NCI-H82 treated with DMSO at 0.1 percent for 48 hours (cell line): ENCODE measurements at regions not wholly inside any gene's neighbourhood (a gene's known extent, or its start where the extent isn't known, plus 50 kb on each side); places are given as distances from the start of the nearest gene placed in this dataset.

ENCODE experiments used
- DNase-seq: peaks from one replicate; lab custom pipeline; 2025; ENCODE audit not compliant: unreplicated experiment; lab: John Stamatoyannopoulos, UW

DNA sequence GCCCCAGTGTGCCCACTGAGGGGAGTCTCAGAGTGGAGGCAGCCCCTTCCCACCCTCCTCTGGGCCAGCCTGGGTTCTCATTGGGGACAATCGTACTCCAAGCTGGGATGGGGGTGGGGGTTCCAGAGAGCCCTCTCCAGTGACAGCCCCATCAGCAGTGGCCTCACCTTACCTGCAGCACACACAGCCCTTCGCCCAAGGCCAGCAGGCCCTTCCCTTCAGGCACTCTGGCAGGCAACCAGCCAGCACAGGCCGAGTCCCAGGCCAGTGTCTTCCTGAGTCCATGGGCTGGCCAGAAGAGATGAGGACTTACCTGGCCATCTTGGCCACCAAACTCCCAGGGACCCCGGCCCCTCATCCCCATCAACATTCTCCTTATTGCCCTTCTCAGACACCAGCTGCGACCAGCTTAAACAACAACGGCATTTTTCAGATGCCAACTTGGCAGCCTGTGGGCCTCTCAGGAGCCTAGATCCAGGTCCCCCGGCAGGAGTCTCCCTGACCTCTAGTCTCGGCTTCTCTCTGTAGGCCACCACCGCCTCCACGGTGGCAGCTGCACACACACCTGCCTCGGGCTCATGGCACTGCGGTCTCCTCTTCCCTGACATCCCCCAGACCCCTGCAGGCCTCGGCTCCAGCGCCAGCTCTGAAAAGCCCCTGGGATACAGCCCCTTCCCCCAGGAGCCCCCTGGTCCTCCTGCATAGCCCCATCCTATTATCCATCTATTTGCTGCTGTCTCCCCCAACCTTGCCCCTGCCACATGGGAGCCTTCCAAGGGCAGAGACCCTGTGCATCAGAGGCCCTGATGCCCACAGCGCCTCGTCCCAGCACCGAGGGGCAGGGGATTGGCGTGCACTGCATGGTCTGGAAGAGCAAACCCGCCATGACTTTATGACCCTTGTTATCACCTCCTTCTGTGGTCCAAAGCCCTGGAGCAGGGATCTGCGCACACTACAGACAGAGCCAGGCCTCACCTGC lies 111.2 kb upstream of the FGF3 start:
- DNase-seq, result no peak

GRCh38 chr11:69931060-69931910 lies 112.1 kb upstream of the FGF3 start:
- DNase-seq, result no peak

DNA sequence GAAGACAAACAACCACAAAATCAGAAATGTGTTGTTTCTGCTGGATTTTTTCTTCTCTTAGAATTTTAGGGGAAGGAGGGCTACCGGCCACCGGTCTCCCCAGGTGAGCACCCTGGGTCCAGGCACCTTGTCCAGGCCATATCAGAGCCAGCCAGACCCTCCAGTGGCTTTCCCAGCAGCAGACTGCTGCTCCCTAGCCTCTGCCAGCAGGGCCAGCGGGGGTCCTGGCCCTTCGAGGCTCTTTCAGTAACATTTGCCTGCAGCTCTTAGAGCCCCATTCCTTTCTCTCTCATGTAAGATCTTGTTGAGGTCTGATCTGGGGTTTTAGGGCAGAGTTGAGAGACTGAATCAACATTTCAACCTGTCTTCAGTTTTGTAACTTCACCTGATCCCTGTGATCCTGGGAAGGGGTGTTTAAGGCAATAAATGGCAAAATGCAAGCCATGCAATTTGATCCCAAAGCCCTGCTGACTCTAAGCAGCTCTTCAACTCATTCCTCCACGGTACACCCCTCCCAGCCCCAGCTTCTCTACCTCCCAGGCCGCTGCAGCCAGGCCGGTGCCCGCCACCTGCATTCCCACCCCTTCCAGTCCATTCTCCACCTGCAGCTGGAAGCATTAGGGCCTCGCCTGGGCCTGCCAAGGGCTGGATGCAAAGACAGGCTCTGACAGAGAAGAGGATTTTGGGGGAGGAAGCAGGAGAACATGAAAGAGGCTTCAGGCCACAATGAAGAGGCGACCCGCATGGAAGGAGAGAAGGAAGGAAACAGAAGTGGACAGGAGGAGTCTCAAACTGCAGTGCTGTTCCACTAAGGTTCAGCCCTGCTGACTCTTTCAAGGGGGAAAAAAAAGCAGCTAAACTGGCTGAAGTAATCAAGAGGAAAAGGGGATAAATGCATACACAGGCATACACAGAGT lies 113.0 kb upstream of the FGF3 start:
- DNase-seq, result no peak

DNA sequence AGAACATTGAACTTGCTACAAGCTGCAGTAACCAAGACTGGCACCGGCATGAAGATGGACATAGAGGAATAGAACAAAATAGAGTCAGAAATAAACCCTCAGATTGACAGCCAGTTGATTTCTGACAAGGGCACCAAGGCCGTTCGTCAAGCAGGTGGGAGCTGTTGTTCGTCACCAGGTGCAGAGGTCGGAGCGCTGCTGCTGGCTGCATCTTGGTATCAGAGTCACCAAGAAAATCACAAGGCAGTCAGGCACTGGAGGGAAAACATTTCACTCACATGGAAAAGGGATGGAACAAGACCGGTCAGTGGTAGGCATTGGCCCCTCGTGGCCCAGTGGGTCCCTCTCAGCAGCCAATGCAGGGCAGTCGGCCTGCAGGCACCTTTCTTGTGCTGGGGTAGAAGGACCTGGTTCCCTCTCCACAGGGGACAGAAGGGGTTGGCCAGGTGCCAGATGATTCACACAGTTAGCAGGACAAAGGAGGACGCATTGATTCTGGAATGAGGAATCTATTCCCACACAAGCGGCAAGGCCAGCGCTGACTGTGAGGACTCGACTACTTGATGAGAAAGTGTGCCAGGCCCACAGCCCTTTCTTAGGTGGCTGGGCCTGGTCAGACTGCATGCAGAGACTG lies 115.8 kb upstream of the FGF3 start:
- DNase-seq, result no peak

- no peak for DNase-seq
Measured at GRCh38 chr11:69935941-69936505, 116.8 kb upstream of the FGF3 start.

GRCh38 chr11:69936771-69937170 lies 117.6 kb upstream of the FGF3 start:
- DNase-seq, result no peak

GRCh38 chr11:69938206-69938605 lies 119.0 kb upstream of the FGF3 start:
- no peak for DNase-seq

GRCh38 chr11:69939551-69940245 lies 120.5 kb upstream of the FGF3 start:
- DNase-seq, result no peak

GRCh38 chr11:69940246-69940610 lies 121.0 kb upstream of the FGF3 start:
- no peak for DNase-seq

DNA sequence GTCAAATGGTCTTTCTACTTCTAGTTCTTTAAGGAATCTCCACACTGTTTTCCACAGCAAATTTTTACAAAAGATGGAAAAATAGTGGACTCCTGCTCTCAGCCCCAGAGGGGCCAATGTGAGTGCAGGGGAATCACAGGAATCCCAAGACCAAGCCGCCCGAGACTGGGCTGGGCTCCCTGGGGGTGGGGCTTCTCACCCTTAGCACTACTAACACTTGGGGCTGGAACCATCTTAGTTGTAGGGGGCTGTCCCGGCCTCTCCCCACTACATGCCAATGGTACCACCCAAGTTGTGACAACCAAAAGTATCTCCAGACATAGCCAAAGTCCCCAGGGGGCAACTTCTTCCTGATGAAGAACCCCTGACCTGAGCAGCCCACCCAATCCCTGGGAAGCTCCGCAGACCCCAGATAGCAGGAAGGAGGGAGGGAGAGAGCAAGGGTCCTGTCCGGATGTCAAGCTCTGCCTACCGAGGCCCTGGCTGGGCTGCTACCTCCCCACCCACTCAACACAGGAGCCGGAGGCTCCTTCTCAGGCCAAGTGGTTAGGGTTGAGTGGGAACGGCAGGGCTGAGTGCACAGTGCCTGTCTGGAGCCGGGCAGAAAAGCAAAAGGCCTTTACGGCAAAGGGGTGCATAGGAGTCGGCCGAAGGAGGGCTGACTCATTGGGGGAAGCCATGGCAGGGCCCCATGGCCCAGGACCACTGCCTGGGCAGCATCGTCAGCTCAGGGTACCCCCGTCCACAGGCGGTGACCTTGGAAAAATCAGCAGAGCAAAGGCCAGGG lies 122.5 kb upstream of the FGF3 start:
- no peak for DNase-seq

- DNase-seq, result no peak
Measured at GRCh38 chr11:69942333-69942820, 123.2 kb upstream of the FGF3 start.

DNA sequence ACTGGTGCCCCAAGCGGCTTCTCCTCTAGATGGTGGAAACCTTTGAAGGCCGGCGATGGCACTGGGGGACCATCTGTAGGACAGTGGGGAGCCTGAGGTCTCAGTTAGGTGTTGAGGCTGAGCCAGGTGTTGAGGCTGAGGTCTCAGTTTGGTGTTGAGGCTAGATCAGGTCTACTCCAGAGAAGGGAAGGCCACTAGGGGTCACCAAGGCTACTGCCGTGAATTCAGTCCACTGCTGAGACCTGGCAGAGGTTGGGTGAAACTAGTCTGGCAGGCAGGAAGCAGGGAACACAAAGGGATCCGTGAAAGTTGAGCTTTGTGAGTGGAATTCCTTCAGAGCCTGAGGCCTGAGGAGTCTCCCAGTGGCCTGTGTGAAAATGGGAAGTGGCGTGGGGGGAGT lies 123.8 kb upstream of the FGF3 start:
- no peak for DNase-seq

DNA sequence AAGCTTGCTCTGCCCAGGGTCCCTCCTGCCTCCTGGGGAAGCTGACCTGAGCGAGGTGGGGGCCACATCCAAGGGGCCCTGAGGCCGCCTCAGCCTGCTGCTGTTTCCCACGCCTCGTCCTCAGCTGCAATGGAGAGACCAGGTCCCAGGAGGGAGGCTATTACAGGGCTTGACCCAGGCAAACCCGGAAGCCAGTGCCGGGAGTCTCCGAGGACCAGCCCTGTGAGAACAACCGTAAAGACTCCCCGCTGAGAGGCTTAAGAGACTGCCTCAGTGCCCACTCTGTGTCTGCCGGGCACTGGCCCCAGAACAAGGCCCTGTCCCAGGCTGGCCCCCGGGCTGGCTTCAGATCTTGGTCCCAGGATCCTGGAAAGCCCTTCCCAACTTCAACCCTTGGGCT lies 124.3 kb upstream of the FGF3 start:
- no peak for DNase-seq

DNA sequence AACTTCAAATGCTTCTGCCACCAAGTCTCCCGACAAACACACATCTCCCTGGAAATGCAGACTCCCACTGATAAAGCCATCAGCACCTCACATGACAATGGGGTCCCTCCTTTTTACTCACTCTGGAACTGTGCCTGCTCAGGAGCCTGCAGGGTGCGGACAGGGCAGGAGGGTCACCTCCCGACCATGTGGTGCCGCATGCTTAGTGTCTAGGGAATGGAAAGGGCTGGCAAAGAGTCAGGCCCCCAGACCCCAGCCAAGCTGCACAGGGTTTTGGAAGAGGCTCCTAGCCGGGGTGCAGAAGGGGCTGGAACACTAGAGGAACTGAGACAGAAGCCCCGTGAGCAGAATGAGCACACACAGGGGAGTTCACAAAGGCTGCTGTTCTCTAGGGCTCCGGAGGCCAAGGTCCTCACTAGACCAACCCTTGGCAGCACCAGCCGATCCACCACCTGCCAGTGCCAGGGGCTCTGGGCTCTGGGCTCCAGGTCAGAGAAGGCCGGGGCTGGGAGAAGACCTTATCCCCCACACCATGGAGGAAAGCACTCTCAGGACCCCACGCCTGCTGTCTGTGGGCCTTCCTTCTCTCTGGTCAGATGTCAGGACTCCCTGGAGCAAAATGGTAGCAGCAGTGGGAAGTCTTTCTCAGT lies 125.1 kb upstream of the FGF3 start:
- DNase-seq, result no peak

DNA sequence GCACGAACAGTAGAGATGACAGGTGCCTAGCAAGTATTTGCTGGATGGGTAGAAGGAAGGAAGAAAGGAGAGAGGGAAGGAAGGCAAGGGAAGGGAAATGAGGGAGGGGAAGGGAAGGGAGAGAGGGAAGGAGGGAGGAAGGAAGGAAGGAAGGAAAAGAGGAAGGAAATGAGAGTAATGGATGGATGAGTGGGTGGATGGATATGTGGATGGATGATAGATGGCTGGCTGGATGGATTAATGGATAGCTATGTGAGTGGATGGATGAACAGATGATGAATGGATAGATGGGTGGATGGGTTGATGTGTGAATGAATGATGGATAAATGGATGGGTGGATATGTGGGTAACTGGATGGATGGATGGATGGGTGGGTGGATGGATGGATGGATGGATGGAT lies 125.9 kb upstream of the FGF3 start:
- no peak for DNase-seq

- DNase-seq, result no peak
Measured at GRCh38 chr11:69947059-69947792, 128.0 kb upstream of the FGF3 start.

GRCh38 chr11:69947793-69948255 lies 128.6 kb upstream of the FGF3 start:
- no peak for DNase-seq
